Prostate gland (tissue), 2 donors: ENCODE measurements at regions not wholly inside any gene's neighbourhood (a gene's known extent, or its start where the extent isn't known, plus 50 kb on each side); places are given as distances from the start of the nearest gene placed in this dataset.

Source experiments
- DNase-seq: peaks from one replicate; pipeline ENCODE4 v3.0.0-alpha.2; 2019; ENCODE audit warnings: low spot score
- H3K27ac ChIP-seq, 2 donors: fragments of 200-600 bp; sonication (generic); 2 replicates each; pipeline ENCODE4 v1.5.1; 2017 to 2019
- H3K27me3 ChIP-seq: fragments of 200-600 bp; sonication (generic); replicated peaks from 2 replicates; pipeline ENCODE4 v1.5.1; 2019; ENCODE audit not compliant: insufficient read depth
- H3K36me3 ChIP-seq, 2 donors: fragments of 200-600 bp; sonication (generic); 1 replicate in 1 of 2; 2 replicates in 1 of 2; pipeline versions ENCODE4 v1.5.1 to v1.8.1; 2017 to 2019
- H3K4me1 ChIP-seq: fragments of 200-600 bp; sonication (generic); replicated peaks from 2 replicates; pipeline ENCODE4 v1.5.1; 2019
- H3K4me3 ChIP-seq, 2 donors: fragments of 200-600 bp; sonication (generic); 2 replicates each; pipeline ENCODE4 v1.5.1; 2017 to 2019
- H3K9me3 ChIP-seq: fragments of 200-600 bp; sonication (generic); 2 replicates; pipeline ENCODE4 v1.5.1; 2017
- POLR2A ChIP-seq: fragments of 450-650 bp; IDR thresholded peaks from one replicate; pipeline ENCODE4 v1.6.1; 2016; ENCODE audit warnings: antibody characterized with exemption, mild to moderate bottlenecking
- POLR2AphosphoS5 ChIP-seq: sonication (generic); formaldehyde crosslinking; IDR thresholded peaks from one replicate; pipeline ENCODE4 v1.6.1; 2017; ENCODE audit warnings: antibody characterized with exemption
- WGBS: methylation state at CpG from one replicate; pipeline ENCODE4 v1.1.5; 2018; 5-methylcytosine and 5-hydroxymethylcytosine counted together
- intact Hi-C: fragments of 100-400 bp; cut with DNase I; formaldehyde crosslinking; loops from one replicate; pipeline ENCODE4 v1.14.2; 2022
- TF ChIP-seq, protein P1 (sequence below), 4 experiments: fragments of 200-600 bp in 2 of 4; fragments of 450-650 bp in 2 of 4; sonication (generic) in 2 of 4; IDR thresholded peaks; 1 replicate in 3 of 4; 2 replicates in 1 of 4; pipeline ENCODE4 v1.5.1; 2016 to 2019; ENCODE audit warnings: antibody characterized with exemption in 4 of 4, mild to moderate bottlenecking in 2 of 4, moderate library complexity in 2 of 4

DNA sequence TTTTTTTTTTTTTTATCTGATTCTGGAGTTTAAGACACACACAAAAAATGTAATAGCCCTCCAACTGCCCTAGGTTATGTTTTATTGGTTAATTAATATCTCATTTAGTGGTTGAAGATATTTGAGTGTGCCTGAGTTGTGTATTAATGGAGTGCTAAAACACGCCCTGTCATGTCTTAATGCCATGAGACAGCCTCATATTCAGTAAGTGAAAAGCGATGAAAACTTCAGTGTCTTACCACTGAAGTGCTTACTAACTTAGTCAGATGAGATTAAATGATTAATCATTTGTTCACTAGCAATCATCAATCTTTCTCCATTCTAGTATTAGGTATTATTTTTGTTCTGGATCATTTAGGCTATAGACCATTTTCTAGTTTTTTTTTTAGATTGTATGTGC lies 544.7 kb upstream of the ROBO2 start:
- no peak overlapping the region for H3K27ac ChIP-seq
- H3K36me3 ChIP-seq: no peaks in the 10 kb centered on the region
- no peak overlapping the region for H3K4me3 ChIP-seq
- TF ChIP-seq POLR2A (no peak), POLR2AphosphoS5 (no peak)
- TF ChIP-seq, protein P1, sequence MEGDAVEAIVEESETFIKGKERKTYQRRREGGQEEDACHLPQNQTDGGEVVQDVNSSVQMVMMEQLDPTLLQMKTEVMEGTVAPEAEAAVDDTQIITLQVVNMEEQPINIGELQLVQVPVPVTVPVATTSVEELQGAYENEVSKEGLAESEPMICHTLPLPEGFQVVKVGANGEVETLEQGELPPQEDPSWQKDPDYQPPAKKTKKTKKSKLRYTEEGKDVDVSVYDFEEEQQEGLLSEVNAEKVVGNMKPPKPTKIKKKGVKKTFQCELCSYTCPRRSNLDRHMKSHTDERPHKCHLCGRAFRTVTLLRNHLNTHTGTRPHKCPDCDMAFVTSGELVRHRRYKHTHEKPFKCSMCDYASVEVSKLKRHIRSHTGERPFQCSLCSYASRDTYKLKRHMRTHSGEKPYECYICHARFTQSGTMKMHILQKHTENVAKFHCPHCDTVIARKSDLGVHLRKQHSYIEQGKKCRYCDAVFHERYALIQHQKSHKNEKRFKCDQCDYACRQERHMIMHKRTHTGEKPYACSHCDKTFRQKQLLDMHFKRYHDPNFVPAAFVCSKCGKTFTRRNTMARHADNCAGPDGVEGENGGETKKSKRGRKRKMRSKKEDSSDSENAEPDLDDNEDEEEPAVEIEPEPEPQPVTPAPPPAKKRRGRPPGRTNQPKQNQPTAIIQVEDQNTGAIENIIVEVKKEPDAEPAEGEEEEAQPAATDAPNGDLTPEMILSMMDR (IDR thresholded peaks at IDR 0.05): no peak
- intact Hi-C loops: no loop called here
- no peaks in the 10 kb centered on the region for H3K4me1 ChIP-seq
- DNase-seq: no peak
- no peaks in the 10 kb centered on the region for H3K27me3 ChIP-seq
- H3K9me3 ChIP-seq: no peaks in the 10 kb centered on the region
- 44% methylated on average over 2 of the region's 2 CpGs for WGBS

GRCh38 chr3:76497636-76498035 lies 542.3 kb upstream of the ROBO2 start:
- Histone ChIP-seq H3K27ac (no peak overlapping the region), H3K36me3 (no peaks in the 10 kb centered on the region), H3K4me1 (no peaks in the 10 kb centered on the region), H3K27me3 (no peaks in the 10 kb centered on the region), H3K4me3 (no peak overlapping the region), H3K9me3 (no peaks in the 10 kb centered on the region)
- intact Hi-C loops: no loop called here
- TF ChIP-seq POLR2AphosphoS5 (no peak), POLR2A (no peak)
- TF ChIP-seq, protein P1 (IDR thresholded peaks at IDR 0.05): no peak
- 76% methylated on average over 3 of the region's 3 CpGs for WGBS
- DNase-seq: no peak

- Histone ChIP-seq H3K4me1 (no peaks in the 10 kb centered on the region), H3K4me3 (no peak overlapping the region), H3K27ac (no peak overlapping the region), H3K27me3 (no peaks in the 10 kb centered on the region), H3K9me3 (no peaks in the 10 kb centered on the region), H3K36me3 (no peaks in the 10 kb centered on the region)
- 92% methylated on average over 2 of the region's 2 CpGs for WGBS
- no peak for DNase-seq
- intact Hi-C loops: no loop called here
- no peak for TF ChIP-seq POLR2AphosphoS5
- TF ChIP-seq, protein P1 (IDR thresholded peaks at IDR 0.05): no peak
- TF ChIP-seq POLR2A: no peak
These were observed 539.1 kb upstream of the ROBO2 start for GRCh38 chr3:76500746-76501275.

DNA sequence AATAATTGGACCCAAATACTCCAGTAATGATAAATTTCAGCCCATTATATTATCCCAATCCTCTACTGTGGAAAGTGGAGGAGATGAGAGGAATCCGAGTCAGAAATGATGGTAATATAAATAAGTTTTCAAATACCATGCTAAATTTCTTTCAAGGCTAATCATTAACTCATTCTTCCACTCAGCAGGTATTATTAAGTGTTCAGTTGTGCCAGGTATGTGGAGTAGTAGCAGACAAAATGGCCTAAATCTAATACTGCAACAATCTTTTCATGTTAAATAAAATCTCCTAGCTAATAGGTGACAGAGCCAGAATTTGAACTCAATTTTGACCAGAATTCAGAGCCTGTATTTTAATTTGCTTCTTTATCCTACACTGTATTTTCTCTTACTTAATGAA lies 538.6 kb upstream of the ROBO2 start:
- Histone ChIP-seq H3K4me1 (no peaks in the 10 kb centered on the region), H3K4me3 (no peak overlapping the region), H3K27ac (no peak overlapping the region), H3K9me3 (no peaks in the 10 kb centered on the region), H3K27me3 (no peaks in the 10 kb centered on the region), H3K36me3 (no peaks in the 10 kb centered on the region)
- no peak for TF ChIP-seq POLR2AphosphoS5
- TF ChIP-seq, protein P1 (IDR thresholded peaks at IDR 0.05): no peak
- no peak for TF ChIP-seq POLR2A
- intact Hi-C loops: no loop called here
- WGBS: 40% methylated on average over 1 of the region's 1 CpG
- DNase-seq: no peak

DNA sequence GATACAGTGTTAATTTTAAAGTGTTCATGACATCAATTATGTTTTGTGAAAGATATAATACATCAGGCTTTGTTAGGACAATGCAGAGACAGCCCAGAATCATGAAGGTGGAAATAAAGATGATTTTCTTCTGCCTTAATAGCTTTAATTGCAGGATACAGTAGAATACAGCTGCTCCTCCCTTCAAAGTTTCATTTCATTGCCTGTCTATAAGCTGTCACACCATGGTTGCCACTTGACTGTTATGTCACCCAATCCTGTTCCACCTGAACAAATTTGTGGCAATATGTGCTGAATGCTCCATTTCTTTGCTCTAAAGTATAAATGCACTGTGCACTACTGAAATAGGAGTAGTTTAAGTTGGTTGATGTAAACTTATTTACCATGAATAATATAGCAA lies 537.8 kb upstream of the ROBO2 start:
- no peak overlapping the region for H3K27ac ChIP-seq
- no peaks in the 10 kb centered on the region for H3K4me1 ChIP-seq
- H3K36me3 ChIP-seq: no peaks in the 10 kb centered on the region
- H3K4me3 ChIP-seq: no peak overlapping the region
- H3K9me3 ChIP-seq: no peaks in the 10 kb centered on the region
- no peak for DNase-seq
- TF ChIP-seq POLR2A: no peak
- TF ChIP-seq POLR2AphosphoS5: no peak
- TF ChIP-seq, protein P1 (IDR thresholded peaks at IDR 0.05): no peak
- intact Hi-C loops: no loop called here
- no peaks in the 10 kb centered on the region for H3K27me3 ChIP-seq
